Ovary (tissue), 3 donors: ENCODE measurements at regions not wholly inside any gene's neighbourhood (a gene's known extent, or its start where the extent isn't known, plus 50 kb on each side); places are given as distances from the start of the nearest gene placed in this dataset.

Source experiments
- POLR2A ChIP-seq: fragments of 450-650 bp; IDR thresholded peaks from one replicate; pipeline ENCODE4 v1.6.1; 2017; ENCODE audit warnings: antibody characterized with exemption, mild to moderate bottlenecking, moderate library complexity
- TF ChIP-seq, protein P1 (sequence below), 3 donors: fragments of 450-650 bp in 2 of 3; fragments of 200-600 bp in 1 of 3; IDR thresholded peaks; one replicate each; pipeline versions ENCODE4 v1.5.1 to v1.8.0; 2016 to 2022; ENCODE audit warnings: antibody characterized with exemption in 3 of 3, mild to moderate bottlenecking in 1 of 3
- donor health status: DM: no; HTN: no; CAD: no.

DNA sequence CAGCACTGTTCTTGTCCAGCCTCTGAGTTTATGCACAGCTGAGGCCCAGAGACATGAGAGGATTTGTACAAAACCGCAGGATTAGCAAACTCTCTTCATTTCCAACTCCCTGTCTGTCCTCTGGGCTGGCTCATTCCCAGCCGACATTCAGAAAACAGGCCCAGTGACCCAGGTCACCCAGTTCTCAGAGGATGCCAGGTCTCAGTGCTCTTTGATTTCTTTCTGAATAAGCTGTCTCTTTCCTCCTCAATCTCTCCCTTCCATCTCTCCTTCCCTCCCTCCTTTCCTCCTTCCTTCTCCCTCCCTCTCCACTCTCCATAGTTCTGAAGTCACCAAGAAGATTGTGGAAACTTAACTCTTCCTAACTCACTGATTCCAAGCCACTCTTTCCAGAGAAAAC lies 372.7 kb upstream of the SULF2 start:
- TF ChIP-seq, protein P1, sequence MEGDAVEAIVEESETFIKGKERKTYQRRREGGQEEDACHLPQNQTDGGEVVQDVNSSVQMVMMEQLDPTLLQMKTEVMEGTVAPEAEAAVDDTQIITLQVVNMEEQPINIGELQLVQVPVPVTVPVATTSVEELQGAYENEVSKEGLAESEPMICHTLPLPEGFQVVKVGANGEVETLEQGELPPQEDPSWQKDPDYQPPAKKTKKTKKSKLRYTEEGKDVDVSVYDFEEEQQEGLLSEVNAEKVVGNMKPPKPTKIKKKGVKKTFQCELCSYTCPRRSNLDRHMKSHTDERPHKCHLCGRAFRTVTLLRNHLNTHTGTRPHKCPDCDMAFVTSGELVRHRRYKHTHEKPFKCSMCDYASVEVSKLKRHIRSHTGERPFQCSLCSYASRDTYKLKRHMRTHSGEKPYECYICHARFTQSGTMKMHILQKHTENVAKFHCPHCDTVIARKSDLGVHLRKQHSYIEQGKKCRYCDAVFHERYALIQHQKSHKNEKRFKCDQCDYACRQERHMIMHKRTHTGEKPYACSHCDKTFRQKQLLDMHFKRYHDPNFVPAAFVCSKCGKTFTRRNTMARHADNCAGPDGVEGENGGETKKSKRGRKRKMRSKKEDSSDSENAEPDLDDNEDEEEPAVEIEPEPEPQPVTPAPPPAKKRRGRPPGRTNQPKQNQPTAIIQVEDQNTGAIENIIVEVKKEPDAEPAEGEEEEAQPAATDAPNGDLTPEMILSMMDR (IDR thresholded peaks at IDR 0.05) = no peak
- TF ChIP-seq POLR2A = no peak
